Activated CD4-positive, alpha-beta T cell treated with anti-CD3 and anti-CD28 coated beads, Interleukin-2, Interleukin-4, amounts not matched to agents 100 ng/mL and 50 ng/mL, durations not matched to agents 16 hours and 8 hours (primary cell): ENCODE measurements at regions not wholly inside any gene's neighbourhood (a gene's known extent, or its start where the extent isn't known, plus 50 kb on each side); places are given as distances from the start of the nearest gene placed in this dataset.

Experiments
- DNase-seq: peaks from one replicate; pipeline ENCODE4 v3.0.0-alpha.2; 2020; ENCODE audit warnings: low spot score

DNA sequence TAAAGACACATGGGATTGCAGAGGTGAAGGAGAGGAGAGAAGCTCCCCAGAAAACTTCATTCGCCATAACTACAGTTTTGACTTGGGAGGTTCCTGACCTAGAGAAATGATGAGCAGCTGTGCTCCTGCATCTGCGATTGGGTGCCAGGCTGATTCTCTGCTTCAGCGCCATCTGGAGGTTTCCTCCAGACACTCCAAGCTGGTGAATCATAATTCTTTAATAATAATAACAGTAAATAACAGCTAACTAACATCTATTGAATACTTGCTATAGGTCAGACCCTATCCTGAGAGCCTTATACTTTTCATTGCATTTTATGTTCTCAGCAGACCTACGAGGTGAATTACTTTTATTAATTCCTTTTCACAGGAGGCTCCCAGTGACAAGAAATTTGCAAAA, 575.8 kb downstream of the TOX3 start:
- DNase-seq, result no peak

DNA sequence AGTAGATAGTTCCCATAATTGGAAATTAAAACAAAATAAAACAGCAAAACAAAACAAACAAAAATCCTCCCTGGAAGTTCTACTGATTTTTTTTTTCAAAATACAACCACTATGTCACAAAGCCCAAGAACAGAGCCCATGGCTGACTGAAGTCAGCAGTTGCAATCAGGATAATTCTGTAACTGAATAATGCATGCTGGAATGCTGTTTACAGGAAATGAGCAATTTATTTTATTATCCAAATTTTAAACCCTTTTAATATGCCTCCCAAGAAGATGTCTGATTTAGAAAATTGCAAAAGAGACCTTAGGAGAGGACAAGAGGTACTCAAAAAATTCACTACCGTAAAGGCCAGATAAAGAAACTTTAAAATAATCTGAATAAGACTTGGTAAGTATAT, 578.2 kb downstream of the TOX3 start:
- no peak for DNase-seq

DNA sequence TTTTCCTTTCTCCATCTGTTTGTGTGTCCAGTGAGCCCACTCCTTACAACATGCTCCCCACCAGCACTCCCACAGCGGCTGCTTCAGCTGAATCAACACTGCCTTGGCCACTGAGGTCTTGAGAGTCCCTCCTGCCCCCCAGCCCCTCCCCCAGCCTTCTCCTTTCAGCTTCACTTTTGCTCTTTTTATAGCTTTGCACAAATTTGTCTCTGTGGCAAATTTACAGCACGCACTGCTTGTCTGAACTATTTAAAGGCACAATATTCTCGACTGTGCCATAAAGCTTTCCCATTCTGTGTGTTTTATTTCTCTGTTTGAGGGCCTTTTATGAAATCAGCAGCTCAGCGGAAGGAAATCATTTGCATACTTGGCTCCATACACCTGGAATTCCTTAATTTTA, 579.3 kb downstream of the TOX3 start:
- DNase-seq, result no peak

DNA sequence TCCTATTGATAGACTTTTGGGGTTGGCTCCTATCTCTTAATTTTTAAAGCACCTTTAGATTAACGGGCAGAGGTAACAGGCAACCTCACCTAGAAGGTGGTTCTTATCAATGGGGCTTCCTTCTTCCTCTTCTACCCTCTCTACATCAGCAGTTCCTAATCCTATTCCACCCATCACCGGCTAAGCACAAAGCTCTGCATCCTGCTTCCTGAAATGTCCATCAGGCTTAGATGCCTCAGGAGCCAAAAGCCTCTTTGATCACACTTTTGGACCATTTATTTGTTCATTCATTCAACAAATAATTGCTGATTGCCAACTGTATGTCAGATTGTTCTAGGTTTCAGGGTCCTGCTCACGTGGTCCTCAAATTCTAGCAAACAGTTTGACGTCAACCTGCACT, 586.0 kb downstream of the TOX3 start:
- DNase-seq, result no peak

DNA sequence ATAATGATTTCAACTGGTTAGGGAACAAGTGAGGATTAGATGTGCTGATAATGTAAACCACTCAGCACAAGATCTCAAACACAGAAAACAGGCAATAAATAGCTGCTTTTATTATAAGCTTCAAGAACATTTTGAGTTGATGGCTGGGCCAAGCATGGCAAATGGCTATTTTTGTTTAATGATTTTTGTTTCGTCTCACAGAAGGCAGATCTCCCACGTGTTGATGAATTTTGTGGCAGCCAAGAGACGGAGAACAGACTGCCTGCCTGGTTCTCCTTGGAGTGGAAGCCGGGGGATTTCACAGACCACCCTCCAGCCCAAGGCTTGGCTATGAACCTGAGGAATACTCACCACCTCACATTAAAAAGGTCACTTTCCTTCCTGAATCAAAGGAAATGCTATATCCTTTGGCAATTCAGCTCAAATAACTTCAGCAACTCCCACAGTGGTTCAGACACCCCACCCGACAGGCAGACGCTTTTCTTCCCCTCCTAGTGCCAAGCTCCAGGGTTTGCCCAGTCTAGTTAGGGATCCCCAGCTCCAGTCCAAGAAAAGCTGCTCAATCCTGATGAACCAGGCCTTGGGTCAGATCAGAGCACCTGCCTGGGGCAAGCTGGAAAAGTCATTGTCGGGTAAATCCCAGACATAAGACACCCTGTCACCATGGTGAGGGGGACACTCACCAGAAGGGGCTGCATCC, 593.5 kb downstream of the TOX3 start:
- no peak for DNase-seq

DNA sequence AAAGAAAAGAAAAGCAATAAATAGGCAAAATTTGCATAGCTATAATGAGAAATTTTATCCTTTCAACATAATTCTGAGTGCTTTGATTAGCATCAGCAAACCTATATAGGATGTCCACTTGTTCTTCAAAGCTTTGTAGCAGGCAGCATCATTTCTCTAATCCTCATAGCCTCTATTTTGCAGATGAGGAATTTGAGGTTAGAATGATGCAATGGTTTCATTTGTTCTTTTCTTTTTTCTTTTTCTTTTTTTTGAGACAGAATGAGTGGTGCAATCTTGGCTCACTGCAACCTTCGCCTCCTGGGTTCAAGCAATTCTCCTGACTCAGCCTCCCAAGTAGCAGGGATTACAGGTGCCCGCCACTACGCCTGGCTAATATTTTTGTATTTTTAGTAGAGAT, 594.4 kb downstream of the TOX3 start:
- DNase-seq, result no peak

DNA sequence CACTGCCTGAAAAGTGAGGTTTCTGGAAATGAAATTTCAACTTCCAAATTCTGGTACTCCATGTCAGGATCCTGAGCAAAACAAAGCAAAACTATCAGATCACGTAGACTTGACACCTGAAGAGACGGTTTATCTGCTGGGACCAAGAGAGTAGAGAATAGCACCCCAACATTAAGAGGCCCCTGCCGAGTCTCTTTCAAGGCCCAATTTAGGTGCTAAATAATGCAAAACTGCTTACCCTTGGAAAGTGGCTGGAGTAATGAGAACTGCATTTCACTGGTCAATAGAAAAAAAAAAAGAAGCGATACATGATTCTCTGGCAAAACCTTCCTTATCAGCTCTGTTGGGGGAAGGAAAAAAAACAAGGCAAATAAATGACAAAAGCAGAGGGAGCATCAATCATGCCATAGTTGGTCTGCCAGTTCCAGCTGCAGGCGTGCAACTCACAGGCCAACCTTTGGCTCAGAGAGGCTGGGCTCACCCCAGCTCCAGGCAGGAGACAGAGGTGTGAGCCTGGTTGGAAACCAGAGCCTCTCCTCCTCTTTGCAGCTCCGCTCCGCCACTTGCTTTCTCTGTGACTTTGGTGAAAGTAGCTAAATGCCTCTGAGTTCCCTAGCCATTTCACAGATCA, 595.2 kb downstream of the TOX3 start:
- no peak for DNase-seq

DNA sequence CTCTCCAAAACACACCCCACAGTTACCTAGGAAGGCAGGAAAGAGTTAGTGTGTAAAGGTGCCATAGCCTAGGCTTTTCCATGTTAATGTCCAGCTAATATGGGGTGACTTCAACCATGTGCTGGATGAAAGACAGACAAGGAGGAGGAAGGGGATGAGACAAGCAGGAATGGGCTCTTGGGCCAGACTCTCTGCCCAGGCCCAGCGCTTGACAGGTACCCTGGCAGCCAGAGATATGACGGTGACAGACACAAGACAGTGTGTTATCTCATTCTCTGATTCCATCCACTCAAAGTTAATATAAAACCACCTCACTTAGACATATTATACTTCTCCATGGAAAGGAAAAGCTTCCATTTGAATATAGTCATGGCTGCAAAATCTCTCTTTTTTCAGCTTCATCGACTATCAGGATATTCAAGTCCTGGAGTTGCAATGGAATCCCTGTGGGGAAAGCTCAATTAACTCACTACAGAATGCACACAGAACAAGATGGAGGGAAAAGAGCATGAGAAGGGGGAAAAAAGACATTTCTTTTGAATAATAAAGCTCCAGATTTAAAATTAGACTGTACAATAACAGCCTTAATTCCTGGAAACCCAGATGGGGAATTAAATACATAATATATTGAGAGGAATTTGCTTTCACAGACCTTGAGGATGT, 596.7 kb downstream of the TOX3 start:
- no peak for DNase-seq

DNA sequence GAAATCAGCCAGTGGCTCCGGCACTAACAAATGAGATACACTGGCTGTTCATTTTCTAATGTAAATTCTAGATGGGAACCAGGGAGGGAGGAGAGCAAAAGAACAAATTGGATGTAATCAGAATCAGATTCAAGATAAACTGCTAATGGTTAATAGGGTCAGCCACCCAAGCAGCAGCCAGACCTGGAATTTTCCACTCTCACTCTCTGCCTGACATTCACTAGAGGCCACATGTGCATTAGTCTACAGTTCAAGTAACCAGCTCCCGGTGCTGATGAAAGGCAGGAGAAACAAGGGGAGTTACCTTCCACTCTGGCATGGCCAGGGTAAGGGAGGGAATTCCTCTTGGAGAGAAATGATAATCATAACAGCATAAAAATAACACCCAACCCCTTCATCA, 597.7 kb downstream of the TOX3 start:
- DNase-seq, result no peak

DNA sequence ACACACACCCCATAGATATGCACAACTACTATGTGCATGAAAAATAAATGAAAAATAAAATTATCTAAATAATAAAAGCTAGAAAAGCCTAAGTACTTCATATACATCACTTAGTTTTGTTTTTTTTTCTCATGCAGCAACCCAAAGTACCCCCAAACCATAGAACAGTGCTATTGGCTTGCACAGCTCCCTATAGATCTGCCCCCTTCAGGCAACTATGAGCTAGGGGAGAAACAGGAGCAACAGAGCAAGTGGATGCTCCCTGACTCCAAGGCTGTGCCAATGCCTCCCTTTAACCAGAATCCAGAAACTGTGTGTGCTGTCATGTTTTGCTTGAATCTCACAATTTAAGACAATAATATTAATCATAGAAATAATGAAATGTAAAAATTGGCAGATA, 605.5 kb downstream of the TOX3 start:
- no peak for DNase-seq

DNA sequence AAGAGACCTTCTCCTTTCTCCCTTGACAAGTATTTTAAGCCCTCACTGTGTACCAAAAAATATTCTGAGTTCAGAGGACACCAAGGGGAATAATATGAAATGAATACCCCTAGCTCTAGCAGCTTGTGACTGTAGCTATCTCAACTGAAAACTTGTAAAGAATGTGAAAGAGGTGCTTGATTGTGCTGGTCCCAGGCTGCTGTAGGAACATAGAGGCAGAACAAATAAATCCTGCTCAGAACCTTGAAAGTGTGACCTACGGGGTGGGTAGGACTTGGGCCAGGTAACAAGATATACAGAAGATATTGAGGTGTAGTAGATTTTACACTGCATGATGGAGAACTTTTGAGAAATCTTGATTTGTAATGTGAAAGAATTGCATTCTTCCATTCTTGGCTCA, 606.8 kb downstream of the TOX3 start:
- no peak for DNase-seq

DNA sequence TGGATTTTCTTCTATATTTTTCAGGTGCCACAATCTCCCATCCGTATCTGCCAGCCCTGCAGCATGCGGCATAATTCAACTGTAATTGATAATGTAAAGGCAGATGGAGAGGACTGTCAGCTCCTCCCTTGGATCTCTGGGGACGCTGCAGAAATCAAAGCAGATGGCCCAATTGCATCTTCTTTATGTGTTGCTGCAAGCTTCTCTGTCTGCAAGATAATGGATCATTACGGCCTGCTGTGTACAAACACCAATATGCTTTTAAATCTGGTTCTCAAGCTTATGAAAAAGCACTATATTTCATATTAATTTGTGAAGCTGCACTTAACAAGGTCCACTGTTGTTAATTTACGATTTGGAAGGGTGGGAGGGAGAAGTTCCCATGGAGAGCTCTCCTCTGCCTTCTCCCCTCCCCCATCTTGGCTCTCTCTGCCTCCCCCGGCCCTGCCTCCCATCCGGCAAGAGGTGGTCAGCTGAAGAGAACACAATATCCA, 607.5 kb downstream of the TOX3 start:
- DNase-seq, result no peak

DNA sequence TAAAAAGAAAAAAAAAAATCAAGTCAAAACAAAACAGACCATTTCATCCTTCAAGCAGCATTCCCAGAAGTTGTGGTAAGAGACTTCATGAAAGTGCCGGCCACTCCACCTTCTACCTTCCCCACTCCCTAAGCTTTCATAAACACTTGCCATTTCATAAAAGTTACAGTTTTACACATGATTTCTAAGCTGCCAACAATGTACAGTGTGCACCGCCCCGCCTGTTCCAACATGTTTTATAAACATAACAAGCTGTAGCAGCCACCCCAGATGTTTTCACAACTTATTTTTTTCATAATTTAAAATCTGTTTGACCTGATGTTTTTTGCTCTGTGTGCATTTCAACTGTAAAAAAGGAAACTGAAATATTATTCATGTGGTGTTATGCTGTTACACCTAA, 608.1 kb downstream of the TOX3 start:
- DNase-seq, result no peak

DNA sequence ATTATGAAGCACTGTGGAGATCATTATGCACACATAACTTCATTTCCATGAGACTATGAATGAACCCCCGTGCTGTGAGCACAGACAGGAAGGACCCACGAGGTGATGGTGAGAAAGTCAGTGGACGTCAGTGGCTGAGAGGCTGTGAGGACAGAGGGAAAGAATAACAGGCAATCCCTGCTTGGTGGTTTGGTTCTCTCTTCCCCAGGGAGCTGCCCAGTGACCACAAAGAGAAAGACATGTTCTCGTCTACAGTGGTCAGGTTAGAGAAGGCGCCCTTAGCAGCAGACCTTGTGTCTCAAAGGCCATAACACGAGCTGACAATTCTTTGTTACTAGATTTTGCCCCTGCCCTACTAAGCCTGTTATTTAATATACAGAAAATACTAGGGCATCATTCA, 609.2 kb downstream of the TOX3 start:
- DNase-seq, result no peak

DNA sequence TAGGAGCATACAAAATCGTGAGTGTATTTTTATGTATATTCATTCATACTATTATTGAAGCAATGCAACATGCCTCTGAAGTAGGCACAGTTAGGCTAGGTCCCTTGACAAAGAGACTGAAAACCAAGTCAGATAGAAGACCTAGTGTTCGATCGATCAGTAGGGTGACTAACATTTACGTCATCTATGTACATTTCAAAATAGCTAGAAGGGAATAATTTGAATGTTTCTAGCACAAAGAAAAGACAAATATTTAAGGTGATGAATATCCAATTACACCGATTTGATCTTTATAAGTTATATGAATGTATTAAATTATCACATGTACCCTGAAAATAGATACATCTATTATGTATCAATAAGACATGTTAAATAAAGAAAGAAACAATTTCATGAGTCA, 610.1 kb downstream of the TOX3 start:
- no peak for DNase-seq

DNA sequence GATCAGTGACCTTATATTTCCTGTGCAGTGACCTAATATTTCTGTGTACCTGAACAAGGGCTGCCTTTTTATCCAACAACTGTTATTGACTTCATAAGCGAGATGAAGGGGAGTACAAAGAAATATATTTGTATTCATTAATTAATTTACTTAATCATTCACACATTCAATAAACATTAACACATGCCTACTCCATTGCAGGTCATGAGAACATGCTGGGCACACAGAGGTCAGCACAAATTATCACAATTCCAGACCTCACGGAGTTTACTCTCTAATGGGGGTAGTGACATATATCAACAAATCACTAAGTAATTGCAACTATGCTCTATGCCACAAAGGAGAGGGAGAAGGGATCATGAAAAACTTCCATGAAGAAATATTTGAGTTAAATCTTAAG, 614.6 kb downstream of the TOX3 start:
- no peak for DNase-seq

DNA sequence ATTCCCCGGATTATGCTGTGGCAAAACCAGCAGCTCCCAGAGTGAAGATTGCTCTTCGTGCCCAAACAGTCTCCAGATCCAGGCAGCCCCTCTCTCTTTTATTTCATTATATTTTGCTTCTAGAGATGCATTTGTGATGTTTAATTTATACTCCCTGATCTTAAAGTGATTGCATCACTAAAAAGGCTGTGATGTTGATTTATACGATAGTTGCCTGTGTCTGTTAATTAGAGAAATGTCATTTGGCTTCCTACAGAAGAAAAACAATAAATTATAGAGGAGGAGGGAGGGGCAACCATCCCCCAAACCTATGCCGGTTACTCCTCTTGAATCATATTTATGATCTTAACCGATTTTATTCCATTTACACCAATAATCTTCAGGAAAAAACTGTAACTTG, 615.3 kb downstream of the TOX3 start:
- DNase-seq, result no peak

DNA sequence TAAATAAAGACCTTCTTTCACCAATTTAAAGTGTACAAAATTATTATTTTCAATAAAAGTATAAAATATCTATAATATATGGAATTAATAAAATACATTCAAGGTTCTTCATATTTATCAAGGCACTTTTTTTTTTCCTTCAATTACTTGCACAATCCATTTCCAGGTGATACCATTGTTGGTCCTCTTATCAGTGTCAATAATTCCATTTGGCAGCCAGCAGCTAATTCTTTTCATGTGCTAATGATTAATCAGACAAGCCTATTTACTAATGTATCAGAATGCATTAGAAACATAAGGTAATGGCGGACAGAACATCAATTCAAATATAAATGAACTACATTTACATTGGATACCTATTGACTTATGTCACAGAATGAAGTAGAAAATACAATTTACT, 622.2 kb downstream of the TOX3 start:
- no peak for DNase-seq

DNA sequence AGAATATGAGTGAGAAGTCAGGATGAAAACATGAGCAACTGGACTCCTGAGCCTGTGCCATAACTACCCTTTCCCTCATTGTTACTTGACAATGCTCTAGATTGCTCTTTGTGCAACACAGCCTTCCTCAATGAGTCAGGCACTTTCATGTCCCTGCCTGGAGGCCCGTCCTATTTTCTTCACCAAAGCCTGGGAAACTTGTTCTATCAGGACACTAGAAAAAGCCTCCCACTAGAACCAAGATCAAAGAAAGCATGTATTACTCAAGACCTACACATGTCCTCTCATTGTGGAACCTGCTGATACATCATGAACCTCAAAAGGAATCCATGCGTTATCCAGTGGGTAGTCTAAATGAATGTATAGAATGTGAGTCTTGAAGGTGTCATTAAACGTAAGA, 624.5 kb downstream of the TOX3 start:
- no peak for DNase-seq

DNA sequence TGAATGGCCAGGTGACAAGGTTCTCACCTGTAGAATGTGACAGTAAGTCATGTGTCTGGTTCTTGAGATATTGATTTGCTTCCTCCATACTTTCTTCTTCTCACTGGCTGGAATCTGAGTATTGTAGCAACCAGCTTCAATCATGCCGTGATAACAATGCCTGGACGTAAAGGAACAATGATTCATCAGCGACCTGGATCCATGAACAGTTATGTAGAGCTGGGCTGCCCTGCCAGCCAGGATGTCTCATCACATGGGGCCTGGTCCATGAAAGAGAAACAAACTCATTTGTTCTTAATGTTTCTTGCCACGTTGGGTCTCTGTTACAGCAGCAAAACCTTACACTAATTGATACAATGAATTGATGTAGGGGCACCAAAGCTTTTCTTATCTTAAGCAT, 627.2 kb downstream of the TOX3 start:
- DNase-seq, result no peak

DNA sequence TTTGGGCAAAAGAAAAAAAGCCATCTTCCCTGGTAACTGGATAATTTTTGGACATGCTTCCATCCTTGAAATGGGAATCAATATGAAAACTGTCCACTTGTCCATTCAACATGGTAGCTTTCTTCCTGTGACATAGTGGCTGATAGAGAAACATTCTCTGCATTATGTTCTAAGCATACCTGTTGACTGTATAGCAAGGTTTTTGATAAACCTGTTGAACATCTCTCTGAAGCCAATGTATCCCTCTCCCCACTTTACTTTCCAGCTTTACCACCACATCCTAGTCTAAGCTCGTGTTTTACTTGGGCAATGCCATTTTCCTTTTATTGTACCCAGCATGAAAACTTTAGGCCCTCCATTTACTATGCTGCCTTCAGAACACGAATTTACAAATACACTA, 630.1 kb downstream of the TOX3 start:
- DNase-seq, result no peak

DNA sequence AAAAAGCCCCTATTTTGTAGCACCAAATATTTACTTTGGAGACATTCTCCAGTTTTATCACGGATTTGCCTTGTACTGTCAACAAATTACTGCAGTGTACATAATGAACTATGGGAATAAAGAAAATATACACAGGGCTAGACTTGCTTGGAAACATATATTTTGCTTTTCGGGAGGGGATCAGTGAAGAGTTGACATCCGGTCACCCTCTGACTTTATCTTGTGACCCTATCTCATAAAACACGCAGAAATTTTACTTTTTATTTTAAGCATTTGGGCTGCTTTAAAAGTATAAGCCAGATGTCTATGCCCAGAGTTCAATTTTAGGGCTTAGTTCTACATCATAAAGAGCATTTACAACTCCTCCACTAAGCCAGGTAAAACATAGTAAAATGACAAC, 630.7 kb downstream of the TOX3 start:
- no peak for DNase-seq

DNA sequence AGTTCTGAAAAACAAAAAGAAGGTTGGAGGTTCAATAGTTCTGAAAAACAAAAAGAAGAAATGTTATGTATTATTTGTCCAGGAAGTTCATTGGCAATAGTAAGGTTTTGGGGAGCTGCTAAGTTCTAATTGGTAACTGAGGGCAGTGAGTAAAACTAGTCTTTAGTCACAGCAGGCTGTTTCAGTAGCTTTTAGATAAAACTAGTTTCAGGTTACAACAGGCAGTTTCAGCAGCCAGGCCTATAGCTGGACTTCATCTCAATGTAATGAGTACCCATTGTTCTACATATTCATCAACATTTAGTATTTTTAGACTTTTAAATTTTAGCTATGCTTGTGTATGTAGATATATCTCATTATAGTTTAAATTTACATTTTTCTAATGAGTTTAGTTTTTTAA, 639.3 kb downstream of the TOX3 start:
- DNase-seq, result no peak
